Kidney (tissue), 13 donors: ENCODE measurements at regions not wholly inside any gene's neighbourhood (a gene's known extent, or its start where the extent isn't known, plus 50 kb on each side); places are given as distances from the start of the nearest gene placed in this dataset.

Experiments used
- DNase-seq, 5 donors: peaks; one replicate each; pipeline ENCODE4 v3.0.0-alpha.2; 2013 to 2020
- FAIRE-seq: peaks from 2 replicates; lab custom pipeline; 2012; peaks lifted over from hg19 to GRCh38; lab: Jason Lieb, UNC
- H3K27ac ChIP-seq, 2 donors: one replicate each; pipeline ENCODE4 v1.7.0; 2013; ENCODE audit warnings: low read depth in 2 of 2, low read length in 2 of 2, inconsistent platforms in 1 of 2
- H3K27me3 ChIP-seq: one replicate; pipeline ENCODE4 v1.7.1; 2013; ENCODE audit warnings: low read length, inconsistent platforms; ENCODE audit not compliant: control insufficient read depth, insufficient read depth
- H3K36me3 ChIP-seq, 3 donors: one replicate each; pipeline versions ENCODE4 v1.7.0 to v1.7.1; 2013; ENCODE audit warnings: low read length in 3 of 3, control low read depth in 1 of 3, inconsistent platforms in 1 of 3; ENCODE audit not compliant: insufficient read depth in 3 of 3, control insufficient read depth in 2 of 3
- H3K4me1 ChIP-seq, 3 donors: one replicate each; pipeline versions ENCODE4 v1.7.0 to v1.7.1; 2013; ENCODE audit warnings: low read length in 3 of 3, inconsistent platforms in 1 of 3, low read depth in 1 of 3; ENCODE audit not compliant: control insufficient read depth in 2 of 3, insufficient read depth in 2 of 3
- H3K4me3 ChIP-seq, 3 donors: one replicate each; pipeline versions ENCODE4 v1.7.0 to v1.8.1; 2013; ENCODE audit warnings: low read length in 3 of 3, control low read depth in 1 of 3, inconsistent platforms in 1 of 3
- H3K9ac ChIP-seq, 3 donors: one replicate each; pipeline versions ENCODE4 v1.7.0 to v1.7.1; 2013; ENCODE audit warnings: low read length in 3 of 3, control low read depth in 1 of 3, inconsistent platforms in 1 of 3
- H3K9me3 ChIP-seq, 3 donors: one replicate each; pipeline versions ENCODE4 v1.7.0 to v1.7.1; 2013; ENCODE audit warnings: low read length in 3 of 3, control low read depth in 1 of 3, inconsistent platforms in 1 of 3; ENCODE audit not compliant: control insufficient read depth in 2 of 3, insufficient read depth in 1 of 3
- intact Hi-C: fragments of 100-400 bp; cut with DNase I; formaldehyde crosslinking; loops from one replicate; pipeline ENCODE4 v1.11.1; 2022
- TF ChIP-seq, protein P1 (sequence below): IDR thresholded peaks from 3 replicates; pipeline ENCODE4 v1.5.1; 2012; ENCODE audit warnings: mild to moderate bottlenecking, moderate library complexity, borderline replicate concordance; ENCODE audit not compliant: insufficient read depth; ENCODE audit errors: extremely low read depth
- donor health status: control.
- donor health status: control.
- donor health status: control.
- donor health status: control.
- donor health status: control.
- donor health status: DM: yes; HTN: yes; CAD: no.
- donor health status: Normal renal cell carcinoma (clear cell type).

DNA sequence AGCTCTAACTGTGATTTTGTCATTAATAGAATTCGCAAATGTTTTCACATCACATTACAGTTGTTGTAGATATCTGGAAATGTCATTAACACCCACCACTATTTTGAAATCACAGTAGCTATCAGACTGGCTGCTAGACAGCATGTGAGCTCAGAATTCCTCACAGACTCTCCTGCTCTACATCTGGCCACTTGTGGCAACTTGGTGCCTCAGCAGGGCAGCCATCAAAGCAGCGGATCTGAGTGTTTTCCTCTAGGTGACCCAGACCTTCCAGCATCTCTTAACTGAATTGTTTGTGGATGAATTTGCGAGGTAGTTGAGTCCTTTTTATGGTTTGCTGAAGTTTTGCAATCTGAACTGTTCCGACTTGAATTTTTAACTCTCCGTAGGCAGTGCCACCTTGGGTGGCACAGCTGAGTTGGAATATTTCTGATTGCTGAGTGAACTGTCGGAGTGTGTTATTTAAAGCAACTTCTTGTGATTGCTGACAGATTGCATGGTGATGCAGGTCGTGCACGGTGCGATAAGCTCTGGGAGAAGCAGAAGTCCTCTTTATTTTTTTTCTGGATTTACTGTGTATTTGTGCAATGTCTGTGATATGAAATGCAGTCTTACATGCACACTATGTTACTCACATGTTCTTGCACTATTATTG is 114.0 kb upstream of the PLET1 start:
- no peak for FAIRE-seq
- H3K9ac ChIP-seq: no peak overlapping the region
- no peaks in the 10 kb centered on the region for H3K36me3 ChIP-seq
- intact Hi-C loops: no loop called here
- TF ChIP-seq, protein P1, sequence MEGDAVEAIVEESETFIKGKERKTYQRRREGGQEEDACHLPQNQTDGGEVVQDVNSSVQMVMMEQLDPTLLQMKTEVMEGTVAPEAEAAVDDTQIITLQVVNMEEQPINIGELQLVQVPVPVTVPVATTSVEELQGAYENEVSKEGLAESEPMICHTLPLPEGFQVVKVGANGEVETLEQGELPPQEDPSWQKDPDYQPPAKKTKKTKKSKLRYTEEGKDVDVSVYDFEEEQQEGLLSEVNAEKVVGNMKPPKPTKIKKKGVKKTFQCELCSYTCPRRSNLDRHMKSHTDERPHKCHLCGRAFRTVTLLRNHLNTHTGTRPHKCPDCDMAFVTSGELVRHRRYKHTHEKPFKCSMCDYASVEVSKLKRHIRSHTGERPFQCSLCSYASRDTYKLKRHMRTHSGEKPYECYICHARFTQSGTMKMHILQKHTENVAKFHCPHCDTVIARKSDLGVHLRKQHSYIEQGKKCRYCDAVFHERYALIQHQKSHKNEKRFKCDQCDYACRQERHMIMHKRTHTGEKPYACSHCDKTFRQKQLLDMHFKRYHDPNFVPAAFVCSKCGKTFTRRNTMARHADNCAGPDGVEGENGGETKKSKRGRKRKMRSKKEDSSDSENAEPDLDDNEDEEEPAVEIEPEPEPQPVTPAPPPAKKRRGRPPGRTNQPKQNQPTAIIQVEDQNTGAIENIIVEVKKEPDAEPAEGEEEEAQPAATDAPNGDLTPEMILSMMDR: no peak
- no peaks in the 10 kb centered on the region for H3K27me3 ChIP-seq
- no peak for DNase-seq
- no peaks in the 10 kb centered on the region for H3K9me3 ChIP-seq
- H3K4me3 ChIP-seq: no peak overlapping the region
- H3K27ac ChIP-seq: no peak overlapping the region
- no peaks in the 10 kb centered on the region for H3K4me1 ChIP-seq

DNA sequence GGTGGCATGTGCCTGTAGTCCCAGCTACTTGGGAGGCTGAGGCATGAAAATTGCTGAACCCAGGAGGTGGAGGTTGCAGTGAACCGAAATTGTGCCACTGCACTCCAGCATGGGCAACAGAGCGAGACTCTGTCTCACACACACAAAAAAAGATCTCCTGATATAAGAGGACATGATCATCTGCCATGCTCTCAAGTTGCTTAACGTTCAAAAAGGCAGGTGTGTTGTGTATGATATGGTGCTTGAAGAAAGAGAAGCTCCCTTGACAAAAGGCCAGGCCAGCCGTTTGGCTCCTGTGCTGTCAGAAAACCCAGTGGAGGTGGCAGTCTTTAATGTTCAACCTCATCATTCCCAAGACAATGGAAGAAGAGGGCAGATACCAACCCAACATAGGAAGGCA is 117.3 kb upstream of the PLET1 start:
- intact Hi-C loops: no loop called here
- FAIRE-seq: no peak
- Histone ChIP-seq H3K4me1 (no peaks in the 10 kb centered on the region), H3K9me3 (no peaks in the 10 kb centered on the region), H3K36me3 (no peaks in the 10 kb centered on the region), H3K27ac (no peak overlapping the region), H3K4me3 (no peak overlapping the region), H3K27me3 (no peaks in the 10 kb centered on the region), H3K9ac (no peak overlapping the region)
- DNase-seq: no peak
- TF ChIP-seq, protein P1: no peak

DNA sequence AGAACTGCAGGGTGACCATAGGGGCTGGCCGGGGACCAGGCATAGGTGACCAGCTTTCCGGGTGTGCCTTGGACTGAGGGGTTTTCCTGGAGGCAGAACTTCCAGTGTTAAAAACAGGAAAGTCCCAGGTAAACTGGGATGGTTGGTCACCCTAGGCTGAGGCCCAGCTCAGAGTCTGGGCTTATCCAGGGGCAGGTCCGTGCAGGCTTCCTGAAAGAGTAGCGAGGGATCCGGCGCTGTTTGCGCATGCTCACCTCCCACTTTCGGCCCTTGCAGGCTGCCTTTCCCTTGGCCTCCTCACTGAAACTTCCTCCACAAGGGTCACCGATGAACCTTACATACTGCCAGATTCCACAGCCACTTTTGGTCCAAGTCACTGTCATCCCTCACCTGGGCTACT is 119.8 kb upstream of the PLET1 start:
- no peaks in the 10 kb centered on the region for H3K27me3 ChIP-seq
- TF ChIP-seq, protein P1: no peak
- no peaks in the 10 kb centered on the region for H3K9me3 ChIP-seq
- no peaks in the 10 kb centered on the region for H3K4me1 ChIP-seq
- intact Hi-C loops: no loop called here
- H3K9ac ChIP-seq: no peak overlapping the region
- DNase-seq: no peak
- no peaks in the 10 kb centered on the region for H3K36me3 ChIP-seq
- no peak overlapping the region for H3K27ac ChIP-seq
- no peak overlapping the region for H3K4me3 ChIP-seq
- FAIRE-seq: no peak

DNA sequence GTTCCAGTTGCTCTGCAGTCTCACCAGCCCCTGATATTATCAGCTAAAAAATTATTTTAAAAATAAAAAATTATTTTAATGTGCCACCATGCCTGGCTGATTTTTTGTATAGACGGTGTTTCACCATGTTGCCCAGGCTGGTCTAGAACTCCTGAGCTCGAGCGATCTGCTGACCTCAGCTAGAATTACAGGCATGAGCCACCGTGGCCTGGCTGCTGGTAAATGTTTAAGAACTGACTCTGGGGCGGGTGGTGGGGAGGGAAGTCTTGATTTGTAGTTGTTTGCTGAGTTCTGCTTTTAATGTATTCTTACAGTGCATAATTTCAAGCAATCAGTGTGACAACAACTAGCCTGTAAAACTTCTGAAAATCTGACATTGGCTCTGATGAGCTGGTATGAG is 120.9 kb upstream of the PLET1 start:
- Histone ChIP-seq H3K4me1 (no peaks in the 10 kb centered on the region), H3K27ac (no peak overlapping the region), H3K36me3 (no peaks in the 10 kb centered on the region), H3K4me3 (no peak overlapping the region), H3K9ac (no peak overlapping the region), H3K9me3 (no peaks in the 10 kb centered on the region), H3K27me3 (no peaks in the 10 kb centered on the region)
- TF ChIP-seq, protein P1: no peak
- intact Hi-C loops: no loop called here
- DNase-seq (no peak), FAIRE-seq (no peak)
